Smooth muscle cell (in vitro differentiated cells): ENCODE measurements at regions not wholly inside any gene's neighbourhood (a gene's known extent, or its start where the extent isn't known, plus 50 kb on each side); places are given as distances from the start of the nearest gene placed in this dataset.

Experiments used
- DNase-seq: peaks from one replicate; lab custom pipeline; 2025; ENCODE audit not compliant: unreplicated experiment; lab: John Stamatoyannopoulos, UW
- H2AFZ ChIP-seq: fragments of 200-600 bp; sonication (generic); 2 replicates; pipeline ENCODE4 v1.6.0; 2016; ENCODE audit warnings: antibody characterized with exemption, low read depth, mild to moderate bottlenecking
- H3F3A ChIP-seq: fragments of 200-600 bp; sonication (generic); 2 replicates; pipeline ENCODE4 v1.6.0; 2017; ENCODE audit warnings: antibody characterized with exemption, low read depth
- H3K27ac ChIP-seq: fragments of 200-600 bp; sonication (generic); 2 replicates; pipeline ENCODE4 v1.5.1; 2016; ENCODE audit warnings: low read depth, mild to moderate bottlenecking
- H3K27me3 ChIP-seq: fragments of 200-600 bp; sonication (generic); 2 replicates; pipeline ENCODE4 v1.6.1; 2016; ENCODE audit warnings: low read depth, mild to moderate bottlenecking
- H3K36me3 ChIP-seq: fragments of 200-600 bp; sonication (generic); 2 replicates; pipeline ENCODE4 v1.5.1; 2016; ENCODE audit warnings: low read depth
- H3K4me1 ChIP-seq: fragments of 200-600 bp; sonication (generic); 2 replicates; pipeline ENCODE4 v1.5.1; 2016; ENCODE audit warnings: low read depth
- H3K4me2 ChIP-seq: fragments of 200-600 bp; sonication (generic); 2 replicates; pipeline ENCODE4 v1.6.0; 2016; ENCODE audit warnings: mild to moderate bottlenecking
- H3K4me3 ChIP-seq: fragments of 200-600 bp; sonication (generic); 2 replicates; pipeline ENCODE4 v1.5.1; 2016; ENCODE audit warnings: mild to moderate bottlenecking
- H3K79me2 ChIP-seq: fragments of 200-600 bp; sonication (generic); 2 replicates; pipeline ENCODE4 v1.6.0; 2016; ENCODE audit warnings: low read depth, mild to moderate bottlenecking
- H3K9ac ChIP-seq: fragments of 200-600 bp; sonication (generic); 2 replicates; pipeline ENCODE4 v1.6.0; 2016; ENCODE audit warnings: low read depth
- H3K9me3 ChIP-seq: fragments of 200-600 bp; sonication (generic); replicated peaks from 2 replicates; pipeline ENCODE4 v1.5.1; 2016; ENCODE audit warnings: low read depth
- H4K20me1 ChIP-seq: fragments of 200-600 bp; sonication (generic); 2 replicates; pipeline ENCODE4 v1.6.0; 2016; ENCODE audit warnings: low read depth
- CTCF ChIP-seq: fragments of 200-600 bp; sonication (generic); IDR thresholded peaks from 2 replicates; pipeline ENCODE4 v1.5.1; 2017; ENCODE audit warnings: borderline replicate concordance, mild to moderate bottlenecking, antibody characterized with exemption; ENCODE audit not compliant: insufficient read depth, poor library complexity, severe bottlenecking
- whole genome bisulfite sequencing: methylation state at CpG from one replicate; pipeline ENCODE4 v1.1.7; 2016; ENCODE audit warnings: low lambda C conversion rate; 5-methylcytosine and 5-hydroxymethylcytosine counted together

- H3K9ac ChIP-seq, result no peak overlapping the region
- no peaks in the 10 kb centered on the region for H4K20me1 ChIP-seq
- no peak for TF ChIP-seq CTCF
- no peaks in the 10 kb centered on the region for H3K9me3 ChIP-seq
- no peaks in the 10 kb centered on the region for H3F3A ChIP-seq
- H3K79me2 ChIP-seq, result no peaks in the 10 kb centered on the region
- WGBS, result 85% methylated on average over 2 of the region's 2 CpGs
- DNase-seq, result no peak
- no peak overlapping the region for H3K27ac ChIP-seq
- H3K27me3 ChIP-seq, result no peaks in the 10 kb centered on the region
- H3K36me3 ChIP-seq, result no peaks in the 10 kb centered on the region
- no peak overlapping the region for H3K4me2 ChIP-seq
- H2AFZ ChIP-seq, result no peak overlapping the region
- no peak overlapping the region for H3K4me3 ChIP-seq
- H3K4me1 ChIP-seq, result no peaks in the 10 kb centered on the region
Observed at GRCh38 chr5:91950328-91950727, 567.2 kb upstream of the ARRDC3 start.

- Histone ChIP-seq H3K79me2 (no peaks in the 10 kb centered on the region), H3K27ac (no peak overlapping the region), H3K9ac (no peak overlapping the region), H3K4me1 (no peaks in the 10 kb centered on the region), H3K9me3 (no peaks in the 10 kb centered on the region), H3F3A (no peaks in the 10 kb centered on the region), H2AFZ (no peak overlapping the region), H3K27me3 (no peaks in the 10 kb centered on the region), H4K20me1 (no peaks in the 10 kb centered on the region), H3K36me3 (no peaks in the 10 kb centered on the region), H3K4me2 (no peak overlapping the region), H3K4me3 (no peak overlapping the region)
- DNase-seq, result no peak
- 89% methylated on average over 4 of the region's 4 CpGs for WGBS
- TF ChIP-seq CTCF, result no peak
Observed at GRCh38 chr5:91946870-91947269, 563.8 kb upstream of the ARRDC3 start.

GRCh38 chr5:91941588-91941987, 558.5 kb upstream of the ARRDC3 start:
- Histone ChIP-seq H3K27ac (no peak overlapping the region), H3F3A (no peaks in the 10 kb centered on the region), H2AFZ (no peak overlapping the region), H3K79me2 (no peaks in the 10 kb centered on the region), H3K36me3 (no peaks in the 10 kb centered on the region), H3K4me2 (no peak overlapping the region), H3K9ac (no peak overlapping the region), H4K20me1 (no peaks in the 10 kb centered on the region), H3K9me3 (no peaks in the 10 kb centered on the region), H3K4me1 (peaks cover 8% of the 10 kb centered on the region), H3K27me3 (no peaks in the 10 kb centered on the region), H3K4me3 (no peak overlapping the region)
- 12% methylated on average over 1 of the region's 1 CpG for WGBS
- TF ChIP-seq CTCF, result no peak
- no peak for DNase-seq

- TF ChIP-seq CTCF, result no peak
- H3K9ac ChIP-seq, result no peak overlapping the region
- no peak overlapping the region for H3K27ac ChIP-seq
- H3K4me1 ChIP-seq, result peaks cover 8% of the 10 kb centered on the region
- H3K27me3 ChIP-seq, result no peaks in the 10 kb centered on the region
- no peaks in the 10 kb centered on the region for H4K20me1 ChIP-seq
- H2AFZ ChIP-seq, result peak overlapping the region; percentile 63
- no peak overlapping the region for H3K4me2 ChIP-seq
- DNase-seq, result no peak
- H3K79me2 ChIP-seq, result no peaks in the 10 kb centered on the region
- H3K4me3 ChIP-seq, result no peak overlapping the region
- H3K36me3 ChIP-seq, result no peaks in the 10 kb centered on the region
- no peaks in the 10 kb centered on the region for H3K9me3 ChIP-seq
- no peaks in the 10 kb centered on the region for H3F3A ChIP-seq
Observed at GRCh38 chr5:91938441-91938840, 555.3 kb upstream of the ARRDC3 start.
